HG03571 (cell line): ENCODE measurements at regions not wholly inside any gene's neighbourhood (a gene's known extent, or its start where the extent isn't known, plus 50 kb on each side); places are given as distances from the start of the nearest gene placed in this dataset.

Experiments
- ATAC-seq: cut with Tn5 transposase; IDR thresholded peaks from one replicate; pipeline ENCODE4 v1.9.1; 2021; ENCODE audit not compliant: unreplicated experiment

- ATAC-seq = no peak
Measured at GRCh38 chr13:105220881-105221280, 1314.6 kb downstream of the EFNB2 start.

- ATAC-seq = no peak
Measured at GRCh38 chr13:105220063-105220462, 1315.4 kb downstream of the EFNB2 start.

GRCh38 chr13:105219651-105220050, 1315.8 kb downstream of the EFNB2 start:
- ATAC-seq = no peak

GRCh38 chr13:105213512-105213911, 1322.0 kb downstream of the EFNB2 start:
- no peak for ATAC-seq

- ATAC-seq = no peak
Measured at GRCh38 chr13:105207572-105208293, 1327.7 kb downstream of the EFNB2 start.

GRCh38 chr13:105202354-105202753, 1333.1 kb downstream of the EFNB2 start:
- no peak for ATAC-seq

GRCh38 chr13:105201351-105201750, 1334.1 kb downstream of the EFNB2 start:
- no peak for ATAC-seq

GRCh38 chr13:105200181-105200580, 1335.3 kb downstream of the EFNB2 start:
- ATAC-seq = no peak

GRCh38 chr13:105196052-105196451, 1339.4 kb downstream of the EFNB2 start:
- no peak for ATAC-seq

- ATAC-seq = no peak
Measured at GRCh38 chr13:105193026-105193425, 1342.4 kb downstream of the EFNB2 start.

GRCh38 chr13:105184201-105184600, 1351.3 kb downstream of the EFNB2 start:
- no peak for ATAC-seq

GRCh38 chr13:105177265-105177900, 1358.1 kb downstream of the EFNB2 start:
- ATAC-seq = no peak

GRCh38 chr13:105170438-105170837, 1365.0 kb downstream of the EFNB2 start:
- ATAC-seq = no peak

- no peak for ATAC-seq
Measured at GRCh38 chr13:105168295-105168694, 1367.2 kb downstream of the EFNB2 start.

GRCh38 chr13:105167385-105167784, 1368.1 kb downstream of the EFNB2 start:
- no peak for ATAC-seq

- ATAC-seq = no peak
Measured at GRCh38 chr13:105165449-105166125, 1369.9 kb downstream of the EFNB2 start.

GRCh38 chr13:105159841-105160240, 1375.6 kb downstream of the EFNB2 start:
- ATAC-seq = no peak

GRCh38 chr13:105153611-105154010, 1381.9 kb downstream of the EFNB2 start:
- ATAC-seq = no peak

GRCh38 chr13:105151639-105152038, 1383.8 kb downstream of the EFNB2 start:
- ATAC-seq = no peak

GRCh38 chr13:105147461-105147860, 1388.0 kb downstream of the EFNB2 start:
- no peak for ATAC-seq

- ATAC-seq = no peak
Measured at GRCh38 chr13:105144936-105145335, 1390.5 kb downstream of the EFNB2 start.

- ATAC-seq = no peak
Measured at GRCh38 chr13:105144020-105144419, 1391.4 kb downstream of the EFNB2 start.
